NCI-H1092 treated with DMSO at 0.1 percent for 48 hours (cell line): ENCODE measurements at regions not wholly inside any gene's neighbourhood (a gene's known extent, or its start where the extent isn't known, plus 50 kb on each side); places are given as distances from the start of the nearest gene placed in this dataset.
"Not testable (repeated sequence)": the region's sequence is repeated elsewhere in the genome, so short reads cannot be mapped to it uniquely, and the experiment has no call there.

Source experiments
- DNase-seq: peaks from one replicate; lab custom pipeline; 2025; lab: John Stamatoyannopoulos, UW

GRCh38 chr22:49697047-49697446 is 130.6 kb downstream of the BRD1 start:
- DNase-seq, result no peak

- DNase-seq, result no peak
Observed at GRCh38 chr22:49694462-49695260, 133.0 kb downstream of the BRD1 start.

GRCh38 chr22:49693848-49694247 is 133.8 kb downstream of the BRD1 start:
- DNase-seq, result no peak

- DNase-seq, result no peak
Observed at GRCh38 chr22:49693416-49693815, 134.3 kb downstream of the BRD1 start.

- no peak for DNase-seq
Observed at GRCh38 chr22:49692499-49693225, 135.0 kb downstream of the BRD1 start.

DNA sequence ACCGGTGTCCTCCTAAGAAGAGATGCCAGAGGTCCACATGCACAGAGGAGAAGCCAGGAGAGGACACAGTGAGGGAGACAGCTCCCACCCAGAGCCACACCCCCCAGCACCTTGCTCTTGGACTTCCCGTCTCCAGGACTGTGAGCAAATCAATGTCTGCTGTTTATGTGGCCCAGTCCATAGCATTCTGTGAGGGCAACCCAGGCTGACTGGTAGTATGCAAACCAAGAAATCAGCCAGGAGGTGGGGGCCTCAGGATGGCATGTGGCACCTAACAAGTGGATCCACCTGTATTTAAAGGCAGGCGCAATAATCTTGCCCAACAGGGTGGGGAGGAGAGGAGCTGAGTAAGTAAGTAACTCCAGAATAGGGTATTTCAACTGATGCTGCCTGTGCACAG is 136.4 kb downstream of the BRD1 start:
- DNase-seq, result no peak

GRCh38 chr22:49690454-49690853 is 137.2 kb downstream of the BRD1 start:
- no peak for DNase-seq

DNA sequence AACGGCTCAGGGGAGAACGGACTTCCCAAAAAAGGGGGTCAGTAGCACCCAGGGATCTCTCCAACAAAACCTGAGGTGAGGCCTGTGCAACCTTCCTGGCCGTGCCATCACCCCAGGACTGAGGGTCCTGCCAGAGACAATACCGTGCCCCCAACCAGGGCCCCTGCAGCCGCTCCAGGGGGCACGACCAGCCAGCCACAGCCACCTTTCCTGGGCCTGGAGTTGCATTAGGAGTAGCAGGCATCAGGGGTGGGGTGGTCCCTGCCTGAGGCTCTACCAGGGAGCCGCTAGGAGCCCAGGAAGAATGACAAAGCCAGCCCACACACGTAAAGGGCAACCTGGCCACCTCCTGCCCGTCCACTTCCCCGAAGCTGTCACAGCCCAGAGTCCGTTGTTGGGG is 137.8 kb downstream of the BRD1 start:
- no peak for DNase-seq

DNA sequence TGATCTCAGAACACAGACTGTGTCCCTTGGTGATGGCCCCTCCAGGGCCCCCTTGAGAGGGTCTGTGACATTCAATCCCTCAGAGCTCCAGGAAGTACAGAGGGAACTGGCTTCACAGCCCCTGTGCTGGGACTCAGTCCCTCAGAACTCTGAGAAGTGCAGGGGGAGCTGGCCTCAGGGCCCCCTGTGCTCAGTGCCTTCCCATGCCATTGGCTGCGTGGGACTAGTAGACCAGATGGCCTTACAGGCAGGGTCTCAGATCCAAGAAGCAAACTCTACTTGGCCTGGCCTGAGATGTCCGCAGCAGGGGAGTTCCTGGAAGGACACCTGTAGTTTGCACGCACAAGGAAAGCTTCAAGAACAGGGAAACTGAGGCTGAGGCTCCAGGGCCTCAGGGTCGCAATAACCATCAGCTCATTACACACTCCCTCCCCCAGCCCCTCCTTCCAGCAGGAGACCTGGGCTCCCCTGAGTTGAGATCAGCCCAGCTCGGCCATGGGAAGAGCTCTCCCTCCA is 138.4 kb downstream of the BRD1 start:
- no peak for DNase-seq

DNA sequence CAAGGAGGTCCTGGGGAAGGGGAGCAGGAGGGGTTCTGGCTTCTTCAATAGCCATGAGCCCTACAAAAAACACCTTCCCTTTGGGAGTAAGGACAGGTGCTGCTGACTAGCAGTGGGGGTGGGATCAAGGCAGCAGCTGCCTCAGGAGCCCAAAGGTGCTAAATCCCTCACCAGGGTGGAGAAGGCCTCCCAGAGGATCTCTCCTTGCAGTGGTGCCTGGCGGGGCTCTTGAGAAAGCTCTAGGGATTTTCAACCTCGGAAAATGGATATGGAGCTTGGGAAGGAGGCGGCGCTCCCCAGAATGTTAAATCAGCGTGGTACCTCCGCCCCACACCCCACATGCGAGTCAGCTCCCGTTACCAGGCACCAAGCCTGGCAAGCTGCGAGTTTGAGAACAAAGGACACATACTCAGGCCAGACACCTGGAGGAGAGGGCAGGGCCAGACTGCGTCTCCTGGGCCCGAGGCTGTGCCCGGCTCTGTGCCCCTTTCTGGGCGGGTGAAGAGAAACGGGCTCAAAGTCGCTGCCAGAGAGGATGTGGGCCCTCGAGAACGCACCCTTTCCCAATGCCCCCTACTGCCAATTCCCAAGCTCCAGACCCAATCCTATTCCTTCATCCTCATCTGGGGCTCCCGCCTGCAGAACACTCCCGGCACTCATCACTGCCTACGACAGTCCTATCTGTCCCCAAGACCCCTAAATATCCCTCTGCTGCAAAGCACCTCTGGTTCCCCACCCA is 139.0 kb downstream of the BRD1 start:
- no peak for DNase-seq

- DNase-seq, result no peak
Observed at GRCh38 chr22:49687786-49688515, 139.7 kb downstream of the BRD1 start.

DNA sequence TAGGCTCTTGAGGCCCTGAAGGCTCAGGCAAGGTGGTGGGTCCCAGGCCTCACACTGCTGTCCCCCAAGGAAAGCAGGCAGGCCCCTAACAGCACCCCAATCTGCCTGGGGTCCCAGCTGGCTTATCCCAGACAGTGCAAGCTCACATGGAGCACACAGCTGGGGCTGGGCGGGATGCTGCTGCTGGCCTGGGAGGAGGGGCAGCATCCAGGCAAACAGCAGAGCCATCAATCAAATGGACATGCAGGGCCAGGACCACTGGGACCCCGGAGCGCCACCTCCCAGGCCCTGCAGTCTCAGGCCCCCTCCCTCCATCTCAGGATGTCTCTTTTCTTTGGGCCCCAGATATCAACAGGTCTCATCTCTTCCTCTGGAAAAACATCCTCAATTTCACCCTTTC is 140.3 kb downstream of the BRD1 start:
- no peak for DNase-seq

DNA sequence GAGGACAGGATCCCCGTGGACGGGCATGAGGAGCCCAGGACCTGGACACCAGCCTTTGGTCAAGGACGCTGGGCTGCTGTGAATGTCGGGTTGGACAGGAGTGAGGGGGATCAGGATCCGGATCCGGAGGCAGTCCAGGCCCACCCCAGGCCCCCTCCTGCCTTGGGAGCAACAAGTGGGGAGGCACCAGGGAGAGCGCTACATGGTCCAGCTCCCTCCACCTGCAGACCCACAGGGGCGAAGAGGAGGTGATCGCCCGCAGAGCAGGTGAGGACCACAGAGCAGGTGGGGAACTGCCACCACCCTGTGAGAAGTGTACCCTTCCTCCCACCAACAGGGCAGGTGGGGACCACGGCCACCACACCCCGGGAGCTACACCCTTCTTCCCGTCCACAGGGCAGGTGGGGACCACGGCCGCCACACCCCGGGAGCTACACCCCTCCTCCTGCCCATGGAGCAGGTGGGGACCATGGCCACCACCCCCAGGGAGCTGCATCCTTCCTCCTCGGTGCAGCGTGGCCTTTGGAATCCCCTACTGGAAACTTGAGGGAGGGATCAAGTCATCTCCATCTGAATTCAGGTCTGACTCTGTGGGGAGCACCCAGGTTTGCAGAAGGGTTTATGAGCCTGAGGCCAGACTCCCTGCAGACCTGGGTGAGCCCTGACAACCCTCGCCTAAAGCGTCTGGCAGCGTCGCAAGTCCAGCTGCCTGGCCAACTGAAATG is 141.0 kb downstream of the BRD1 start:
- DNase-seq, result no peak

- no peak for DNase-seq
Observed at GRCh38 chr22:49685686-49686085, 142.0 kb downstream of the BRD1 start.

DNA sequence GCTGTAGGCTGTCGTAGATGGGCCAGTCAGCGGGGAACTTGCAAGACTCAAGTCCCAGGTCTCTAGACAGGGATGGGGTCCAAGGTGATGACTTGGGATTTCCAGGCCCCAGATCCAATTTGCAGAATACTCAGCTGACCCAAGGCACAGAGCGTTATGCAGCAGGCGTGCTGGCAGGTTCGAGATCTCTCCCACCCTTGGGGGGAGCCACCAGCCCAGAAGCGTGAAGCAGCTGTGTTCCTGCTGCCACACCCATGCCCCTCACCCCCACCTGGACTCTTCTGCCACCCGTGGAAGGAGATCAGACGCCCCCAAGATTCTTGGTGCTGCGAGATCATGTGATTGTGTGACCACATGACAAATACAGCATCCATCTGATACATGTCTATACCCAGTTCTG is 142.6 kb downstream of the BRD1 start:
- no peak for DNase-seq

- DNase-seq, result no peak
Observed at GRCh38 chr22:49683032-49683431, 144.6 kb downstream of the BRD1 start.

DNA sequence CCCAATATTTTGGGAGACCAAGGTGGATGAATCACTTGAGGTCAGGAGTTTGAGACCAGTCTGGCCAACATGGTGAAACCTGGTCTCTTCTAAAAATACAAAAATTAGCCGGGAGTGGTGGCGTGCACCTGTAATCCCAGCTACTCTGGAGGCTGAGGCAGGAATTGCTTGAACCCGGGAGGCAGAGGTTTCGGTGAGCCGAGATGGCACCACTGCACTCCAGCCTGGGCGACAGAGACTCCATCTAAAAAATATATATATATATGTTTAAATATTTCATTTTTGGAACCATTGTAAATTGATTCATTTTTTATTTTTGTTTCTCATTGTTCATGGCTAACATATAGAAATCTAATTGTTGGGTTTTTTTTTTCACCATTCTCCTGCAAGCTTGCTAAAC is 146.9 kb downstream of the BRD1 start:
- not testable (repeated sequence) for DNase-seq

- no peak for DNase-seq
Observed at GRCh38 chr22:49678842-49679170, 148.9 kb downstream of the BRD1 start.

DNA sequence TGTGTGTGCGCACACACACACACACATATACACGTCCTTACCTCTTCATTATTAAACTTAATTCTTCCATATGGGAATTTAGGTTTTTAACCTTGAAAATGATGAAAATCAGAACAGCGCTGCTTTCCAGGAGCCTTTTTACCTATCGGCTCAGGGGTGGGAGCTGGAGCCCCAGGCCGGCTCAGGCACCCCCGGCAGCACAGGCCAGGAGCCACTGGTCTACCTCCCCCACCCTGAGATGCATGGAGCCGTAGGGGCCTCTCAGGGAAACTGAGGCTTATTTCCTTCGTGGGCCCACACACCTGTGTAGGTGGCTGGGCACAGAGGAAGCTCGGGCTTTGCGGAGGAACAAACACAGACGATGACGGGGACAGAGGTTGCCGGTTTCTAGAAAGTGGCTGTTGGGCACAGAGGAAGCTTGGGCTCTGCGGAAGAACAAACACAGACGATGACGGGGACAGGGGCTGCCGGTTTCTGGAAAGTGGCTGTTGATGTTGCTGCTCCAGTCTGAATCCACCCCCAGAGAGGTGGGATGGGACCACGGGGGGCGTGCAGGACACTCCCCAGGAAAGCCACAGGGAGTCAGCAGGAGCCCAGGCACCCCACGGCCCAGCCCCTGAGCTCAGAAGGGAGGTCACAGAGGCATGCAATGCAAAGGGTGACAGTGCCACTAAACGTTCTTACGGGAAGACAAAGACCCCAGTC is 149.4 kb downstream of the BRD1 start:
- no peak for DNase-seq

- DNase-seq, result no peak
Observed at GRCh38 chr22:49677495-49677889, 150.2 kb downstream of the BRD1 start.
